Peyer's patch (tissue), 4 donors: ENCODE measurements at regions not wholly inside any gene's neighbourhood (a gene's known extent, or its start where the extent isn't known, plus 50 kb on each side); places are given as distances from the start of the nearest gene placed in this dataset.

ENCODE experiments used
- DNase-seq, 3 donors: peaks; one replicate each; pipeline ENCODE4 v3.0.0-alpha.2; 2017 to 2019
- H3K27ac ChIP-seq, 4 donors: fragments of 200-600 bp; sonication (generic); one replicate each; pipeline ENCODE4 v1.5.1; 2016 to 2019
- H3K27me3 ChIP-seq, 2 donors: fragments of 200-600 bp; sonication (generic); one replicate each; pipeline ENCODE4 v1.5.1; 2019
- H3K36me3 ChIP-seq, 3 donors: fragments of 200-600 bp; sonication (generic); one replicate each; pipeline ENCODE4 v1.5.1; 2016 to 2019
- H3K4me1 ChIP-seq, 4 donors: fragments of 200-600 bp; sonication (generic); one replicate each; pipeline ENCODE4 v1.5.1; 2016 to 2019
- H3K4me3 ChIP-seq, 4 donors: fragments of 200-600 bp; sonication (generic); 1 replicate in 3 of 4; 2 replicates in 1 of 4; pipeline ENCODE4 v1.5.1; 2016 to 2019; ENCODE audit warnings: mild to moderate bottlenecking in 1 of 4
- H3K9me3 ChIP-seq, 4 donors: fragments of 200-600 bp; sonication (generic); one replicate each; pipeline ENCODE4 v1.5.1; 2016 to 2019; ENCODE audit warnings: mild to moderate bottlenecking in 1 of 4
- CTCF ChIP-seq, 6 experiments: fragments of 450-650 bp in 4 of 6; fragments of 200-600 bp in 2 of 6; sonication (generic) in 1 of 6; IDR thresholded peaks; one replicate each; pipeline ENCODE4 v1.5.1; 2017 to 2019; ENCODE audit warnings: antibody characterized with exemption in 6 of 6, mild to moderate bottlenecking in 3 of 6, moderate library complexity in 1 of 6
- POLR2A ChIP-seq, 2 donors: fragments of 450-650 bp; IDR thresholded peaks; one replicate each; pipeline ENCODE4 v1.5.1; 2017; ENCODE audit warnings: antibody characterized with exemption in 2 of 2, mild to moderate bottlenecking in 2 of 2, moderate library complexity in 2 of 2

- DNase-seq = no peak
- Histone ChIP-seq H3K36me3 (no peaks in the 10 kb centered on the region), H3K27me3 (no peaks in the 10 kb centered on the region), H3K27ac (no peak overlapping the region), H3K4me1 (no peaks in the 10 kb centered on the region), H3K4me3 (no peak overlapping the region), H3K9me3 (no peaks in the 10 kb centered on the region)
- TF ChIP-seq CTCF (IDR thresholded peaks at IDR 0.05) = no peak
- no peak for TF ChIP-seq POLR2A (IDR thresholded peaks at IDR 0.05)
Measured at GRCh38 chr12:84073401-84073800, 839.2 kb downstream of the SLC6A15 start.

- Histone ChIP-seq H3K36me3 (no peaks in the 10 kb centered on the region), H3K27ac (no peak overlapping the region), H3K9me3 (no peaks in the 10 kb centered on the region), H3K4me3 (no peak overlapping the region), H3K4me1 (no peaks in the 10 kb centered on the region), H3K27me3 (no peaks in the 10 kb centered on the region)
- DNase-seq = no peak
- TF ChIP-seq POLR2A (IDR thresholded peaks at IDR 0.05) = no peak
- no peak for TF ChIP-seq CTCF (IDR thresholded peaks at IDR 0.05)
Measured at GRCh38 chr12:84072961-84073360, 839.6 kb downstream of the SLC6A15 start.

- H3K27ac ChIP-seq = no peak overlapping the region
- DNase-seq = no peak
- no peaks in the 10 kb centered on the region for H3K9me3 ChIP-seq
- no peak overlapping the region for H3K4me3 ChIP-seq
- no peaks in the 10 kb centered on the region for H3K36me3 ChIP-seq
- no peaks in the 10 kb centered on the region for H3K4me1 ChIP-seq
- H3K27me3 ChIP-seq = no peaks in the 10 kb centered on the region
- TF ChIP-seq CTCF (IDR thresholded peaks at IDR 0.05) = no peak
- no peak for TF ChIP-seq POLR2A (IDR thresholded peaks at IDR 0.05)
Measured at GRCh38 chr12:84070292-84070691, 842.3 kb downstream of the SLC6A15 start.

GRCh38 chr12:84069699-84070098 lies 842.9 kb downstream of the SLC6A15 start:
- H3K27me3 ChIP-seq = no peaks in the 10 kb centered on the region
- no peak overlapping the region for H3K4me3 ChIP-seq
- no peaks in the 10 kb centered on the region for H3K4me1 ChIP-seq
- no peaks in the 10 kb centered on the region for H3K36me3 ChIP-seq
- TF ChIP-seq POLR2A (IDR thresholded peaks at IDR 0.05) (no peak), CTCF (IDR thresholded peaks at IDR 0.05) (no peak)
- no peak overlapping the region for H3K27ac ChIP-seq
- no peaks in the 10 kb centered on the region for H3K9me3 ChIP-seq
- DNase-seq = no peak

GRCh38 chr12:84069198-84069597 lies 843.4 kb downstream of the SLC6A15 start:
- no peak overlapping the region for H3K27ac ChIP-seq
- DNase-seq = no peak
- H3K36me3 ChIP-seq = no peaks in the 10 kb centered on the region
- H3K4me3 ChIP-seq = no peak overlapping the region
- no peak for TF ChIP-seq CTCF (IDR thresholded peaks at IDR 0.05)
- no peak for TF ChIP-seq POLR2A (IDR thresholded peaks at IDR 0.05)
- H3K9me3 ChIP-seq = no peaks in the 10 kb centered on the region
- H3K27me3 ChIP-seq = no peaks in the 10 kb centered on the region
- H3K4me1 ChIP-seq = no peaks in the 10 kb centered on the region

- no peaks in the 10 kb centered on the region for H3K27me3 ChIP-seq
- H3K4me1 ChIP-seq = no peaks in the 10 kb centered on the region
- no peak overlapping the region for H3K4me3 ChIP-seq
- TF ChIP-seq POLR2A (IDR thresholded peaks at IDR 0.05) (no peak), CTCF (IDR thresholded peaks at IDR 0.05) (no peak)
- no peaks in the 10 kb centered on the region for H3K9me3 ChIP-seq
- H3K27ac ChIP-seq = no peak overlapping the region
- no peaks in the 10 kb centered on the region for H3K36me3 ChIP-seq
- no peak for DNase-seq
Measured at GRCh38 chr12:84058136-84058535, 854.5 kb downstream of the SLC6A15 start.
